ELF-1 (cell line): ENCODE measurements at regions not wholly inside any gene's neighbourhood (a gene's known extent, or its start where the extent isn't known, plus 50 kb on each side); places are given as distances from the start of the nearest gene placed in this dataset.
A peak's percentile ranks its signal among the peaks of the same experiment; 100 is the strongest.

Experiments
- DNase-seq: peaks from one replicate; pipeline ENCODE4 v3.0.0-alpha.2; 2016; ENCODE audit warnings: low read depth, low spot score

DNA sequence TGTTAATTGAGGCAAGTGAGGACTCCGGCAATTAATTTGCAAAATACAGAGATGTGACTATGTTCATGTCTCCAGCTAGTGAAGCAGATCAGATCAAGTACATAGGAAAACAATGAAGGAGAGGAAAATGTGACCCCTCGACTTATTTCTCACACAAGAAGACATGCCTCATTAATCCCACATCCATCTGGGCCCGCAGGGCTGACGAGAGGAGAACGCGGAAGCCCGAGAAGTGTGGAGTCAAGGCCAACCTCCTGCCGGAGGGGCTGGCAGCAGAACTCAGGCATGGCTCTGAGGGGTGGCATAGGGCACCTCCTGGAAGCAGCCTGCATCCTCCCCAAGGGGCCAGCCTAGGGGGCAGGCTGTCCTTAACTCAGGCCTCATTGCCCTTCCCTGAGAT, 54.4 kb downstream of the ZNF503 start:
- DNase-seq: no peak

DNA sequence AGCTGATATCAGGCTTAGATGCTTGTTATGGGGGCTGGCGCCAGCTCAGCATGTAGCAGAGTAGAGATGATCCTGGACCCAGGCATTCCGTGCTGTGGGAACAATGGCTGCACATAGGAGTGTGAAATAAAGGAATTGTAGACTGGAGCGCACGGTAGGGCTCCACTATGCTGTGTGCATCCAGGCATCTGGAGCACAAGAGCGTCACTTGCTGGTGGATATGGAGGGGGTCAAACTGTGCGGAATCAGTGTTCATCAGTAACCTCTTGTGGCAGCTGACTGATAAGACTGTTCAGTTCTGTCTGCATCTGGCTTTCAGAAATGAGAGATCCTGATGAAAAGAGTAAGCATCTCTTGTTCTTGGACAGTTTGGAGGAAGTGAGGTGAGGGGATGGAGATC, 55.8 kb downstream of the ZNF503 start:
- no peak for DNase-seq

DNA sequence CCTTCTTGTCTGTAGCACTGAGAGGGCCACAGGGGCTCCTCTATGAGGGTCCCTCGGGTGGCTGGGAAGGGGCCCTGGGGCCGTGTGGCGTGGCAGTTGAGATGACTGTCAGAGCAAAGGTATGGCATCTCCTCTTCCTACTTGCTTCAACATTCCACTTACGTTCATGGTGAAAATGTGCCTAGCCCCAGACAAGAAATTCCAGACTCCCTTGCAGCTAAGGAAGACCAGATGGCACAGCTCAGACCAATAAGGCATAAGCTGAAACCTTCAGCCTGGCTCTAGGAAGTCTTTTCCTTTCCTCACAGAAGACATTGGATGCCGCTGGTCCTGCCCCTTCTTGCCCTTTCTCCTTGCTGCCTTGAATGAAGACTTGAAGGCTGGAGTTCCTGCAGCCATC, 57.4 kb downstream of the ZNF503 start:
- DNase-seq: no peak

DNA sequence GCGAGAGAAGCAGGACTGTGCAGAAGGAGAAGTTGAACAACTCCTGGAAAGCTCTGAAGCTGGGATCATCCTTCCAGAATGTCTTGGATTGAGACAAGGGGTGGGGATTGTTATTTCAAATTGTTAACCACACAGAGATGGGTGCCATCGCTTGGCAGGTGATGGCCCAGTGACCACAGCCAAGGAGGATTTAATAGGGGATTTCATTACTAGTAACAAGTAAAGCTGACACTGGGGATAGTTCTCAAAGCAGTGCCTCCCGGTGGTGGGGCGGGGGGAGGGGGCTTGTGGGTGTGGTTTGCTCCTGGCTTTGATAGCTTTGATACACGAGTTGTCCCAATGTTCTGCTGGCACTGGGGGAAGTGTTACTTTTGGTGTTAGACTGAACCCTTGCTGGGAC, 59.2 kb downstream of the ZNF503 start:
- DNase-seq: peak; percentile 13

DNA sequence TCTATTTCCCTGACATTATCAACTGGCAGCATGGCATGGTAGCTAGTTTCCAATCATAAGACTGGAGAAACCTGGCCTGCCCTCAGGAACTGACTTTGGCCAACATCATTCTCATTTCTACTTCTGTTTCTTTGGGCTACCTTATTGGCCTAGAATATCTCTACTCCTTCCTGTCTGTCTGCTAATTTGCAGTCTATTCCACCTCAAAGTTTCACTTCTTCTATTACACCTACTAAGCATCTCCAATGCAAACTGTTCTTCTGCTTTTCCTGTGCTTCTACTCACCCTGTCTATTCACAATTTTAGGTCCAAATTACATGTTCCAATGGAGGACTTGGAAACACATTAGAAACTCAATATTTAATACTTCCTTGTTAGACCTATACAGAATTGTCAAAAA, 65.6 kb downstream of the ZNF503 start:
- DNase-seq: no peak

DNA sequence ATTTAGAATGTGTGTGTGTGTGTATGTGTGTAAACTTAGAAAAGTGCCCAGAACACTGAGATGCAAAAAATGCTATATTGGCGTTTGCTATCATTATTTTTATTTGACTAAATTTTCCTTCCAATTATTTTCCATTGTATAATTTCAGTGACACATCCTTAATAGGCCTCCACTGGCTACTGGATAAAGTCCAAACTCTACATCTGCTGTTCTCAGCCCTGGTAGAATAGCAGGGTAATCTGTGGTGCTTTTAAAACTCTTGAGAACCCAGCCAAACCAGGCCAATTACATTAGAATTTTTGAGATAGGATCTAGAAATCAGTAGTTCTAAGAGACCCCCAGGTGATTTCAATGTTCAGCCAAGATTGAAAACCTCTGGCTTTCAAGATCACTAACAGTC, 66.4 kb downstream of the ZNF503 start:
- DNase-seq: no peak

DNA sequence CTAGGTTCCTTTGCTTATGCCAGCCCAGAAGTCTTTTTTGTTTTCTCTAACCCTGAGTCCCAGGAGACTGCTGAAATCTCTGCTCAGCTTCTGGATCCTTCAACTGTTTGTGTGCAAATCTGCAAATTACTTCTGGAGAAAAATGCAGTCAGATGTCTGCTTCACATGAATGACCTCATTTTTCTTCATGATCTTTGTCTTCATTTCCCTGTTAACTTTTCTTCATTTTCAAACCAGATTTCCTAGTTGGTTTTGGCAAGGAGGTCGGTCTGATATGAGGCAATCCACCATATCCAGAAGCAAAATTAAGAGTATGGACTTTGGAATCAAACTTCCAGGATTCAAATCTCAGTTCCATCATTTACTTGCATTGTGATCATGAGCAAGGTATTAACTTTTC, 66.8 kb downstream of the ZNF503 start:
- DNase-seq: no peak

DNA sequence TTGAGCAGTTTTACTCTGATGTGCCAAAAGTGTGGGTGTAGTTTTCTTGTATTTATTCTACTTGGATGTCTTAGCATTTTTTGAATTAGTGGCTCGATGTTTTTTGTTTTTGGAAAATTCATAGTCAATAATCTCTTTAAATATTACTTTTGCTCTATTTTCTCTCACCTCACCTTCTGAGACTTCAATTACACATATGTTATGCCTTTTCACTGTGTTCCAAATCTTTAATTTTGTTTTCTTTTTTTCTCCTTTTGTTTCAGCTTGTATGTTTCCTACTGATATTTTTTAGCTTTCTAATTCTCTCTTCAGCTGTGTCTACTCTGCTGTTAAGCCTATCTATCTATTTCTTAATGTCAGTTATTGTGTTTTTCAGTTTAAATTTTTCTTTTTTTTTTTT, 69.5 kb downstream of the ZNF503 start:
- no peak for DNase-seq

DNA sequence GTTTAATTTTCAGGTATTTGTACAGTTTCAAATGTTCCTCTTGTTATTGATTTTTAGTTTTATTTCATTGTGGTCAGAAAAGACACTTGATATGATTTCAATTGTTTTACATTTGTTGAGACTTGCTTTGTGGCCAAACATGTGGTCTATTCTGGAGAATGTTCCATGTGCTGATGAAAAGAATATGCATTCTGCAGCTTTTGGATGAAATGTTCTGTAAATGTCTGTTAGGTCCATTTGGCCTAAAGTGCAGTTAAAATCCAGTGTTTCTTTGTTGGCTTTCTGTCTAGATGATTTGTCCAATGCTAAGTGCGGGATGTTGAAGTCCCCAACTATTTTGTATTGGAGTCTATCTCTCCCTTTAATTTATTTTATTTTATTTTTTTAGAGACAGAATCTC, 70.5 kb downstream of the ZNF503 start:
- no peak for DNase-seq

DNA sequence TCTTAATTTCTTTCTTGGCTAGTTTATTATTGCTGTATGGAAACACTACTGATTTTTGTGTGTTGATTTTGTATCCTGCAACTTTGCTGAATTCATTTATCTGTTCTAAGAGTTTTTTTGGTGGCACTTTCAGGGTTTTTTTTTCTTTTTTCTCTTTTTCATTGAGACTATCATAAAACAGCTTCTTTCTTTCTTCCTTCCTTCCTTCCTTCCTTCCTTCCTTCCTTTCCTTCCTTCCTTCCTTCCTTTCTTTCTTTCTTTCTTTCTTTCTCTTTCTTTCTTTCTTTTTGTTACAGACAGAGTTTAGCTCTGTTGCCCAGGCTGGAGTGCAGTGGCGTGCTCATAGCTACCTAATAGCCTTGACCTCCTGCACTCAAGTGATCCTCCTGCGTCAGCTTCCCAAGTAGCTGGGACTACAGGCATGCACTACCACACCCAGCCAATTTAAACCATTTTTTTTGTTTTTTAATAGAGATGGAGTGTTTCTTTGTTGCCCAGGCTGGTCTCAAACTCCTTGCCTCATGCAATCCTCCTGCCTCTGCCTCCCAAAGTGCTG, 72.3 kb downstream of the ZNF503 start:
- no peak for DNase-seq

DNA sequence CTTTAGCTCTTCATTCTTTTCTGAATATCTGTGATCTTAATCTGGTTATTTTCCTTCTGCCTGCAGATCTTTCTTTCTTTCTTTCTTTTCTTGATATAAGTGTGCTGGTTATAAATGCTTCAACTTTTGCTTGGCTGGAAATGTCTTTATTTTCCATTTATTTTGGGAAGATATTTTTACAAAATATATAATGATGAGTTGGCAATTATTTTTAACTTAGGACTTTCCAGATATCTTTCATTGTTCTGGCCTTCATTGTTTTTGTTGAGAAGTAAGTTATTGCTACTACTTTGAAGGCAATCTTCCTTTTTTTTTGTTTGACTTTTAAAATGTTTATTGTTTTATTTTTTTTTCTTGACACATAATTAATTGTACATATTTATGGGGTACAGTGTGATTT, 75.3 kb downstream of the ZNF503 start:
- no peak for DNase-seq

DNA sequence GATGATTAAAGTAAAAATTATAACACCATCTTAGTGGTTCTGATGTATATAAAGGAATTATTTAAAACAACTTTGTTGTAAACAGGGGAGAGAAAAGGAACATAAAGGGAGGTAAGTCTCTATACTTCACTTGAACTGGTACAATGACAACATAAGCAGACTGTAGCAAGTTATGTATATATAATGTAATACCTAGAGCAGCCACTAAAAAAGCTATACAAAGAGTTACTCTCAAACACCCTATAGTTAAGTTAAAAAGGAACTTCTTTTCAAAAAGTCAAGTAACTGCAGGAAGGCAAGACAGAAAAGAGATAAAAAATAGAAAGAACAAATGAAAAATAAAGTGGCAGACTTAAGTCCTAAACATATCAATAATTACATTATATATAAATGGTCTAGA, 82.3 kb downstream of the ZNF503 start:
- DNase-seq: no peak

DNA sequence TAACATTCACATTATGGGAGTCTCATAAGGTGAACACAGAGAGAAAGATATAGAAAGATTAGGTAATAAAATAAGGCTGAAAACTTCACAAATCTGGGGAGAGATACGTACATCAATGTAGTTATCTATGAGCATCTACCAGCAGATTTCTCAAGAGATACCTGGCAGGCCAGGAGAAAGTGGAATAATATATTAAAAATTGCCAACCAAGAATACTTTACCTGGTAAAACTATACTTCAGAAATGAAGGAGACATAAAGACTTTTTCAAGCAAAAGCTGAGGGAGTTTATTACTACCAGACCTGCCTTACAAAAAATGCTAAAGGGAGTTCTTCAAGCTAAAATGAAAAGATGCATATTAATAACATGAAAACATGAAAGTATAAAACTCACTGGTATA, 78.8 kb upstream of the COMTD1 start:
- DNase-seq: no peak

DNA sequence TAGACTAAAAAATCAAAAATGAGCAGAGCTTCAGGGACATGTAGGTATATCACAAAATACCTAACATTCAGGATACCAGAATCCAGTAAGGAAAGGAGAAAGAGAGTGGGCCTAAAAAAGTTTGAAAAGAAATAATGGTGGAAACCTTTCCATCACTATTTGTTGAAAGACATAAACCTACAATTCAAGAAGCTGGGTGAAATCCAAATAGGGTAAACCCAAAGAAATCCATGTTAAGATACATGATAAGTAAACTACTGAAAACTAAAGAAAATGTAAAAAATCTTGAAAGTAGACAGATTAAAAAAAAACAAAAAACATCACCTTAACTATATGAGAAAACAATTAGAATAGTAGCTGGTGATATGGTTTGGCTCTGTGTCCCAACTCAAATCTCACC, 76.7 kb upstream of the COMTD1 start:
- DNase-seq: no peak

DNA sequence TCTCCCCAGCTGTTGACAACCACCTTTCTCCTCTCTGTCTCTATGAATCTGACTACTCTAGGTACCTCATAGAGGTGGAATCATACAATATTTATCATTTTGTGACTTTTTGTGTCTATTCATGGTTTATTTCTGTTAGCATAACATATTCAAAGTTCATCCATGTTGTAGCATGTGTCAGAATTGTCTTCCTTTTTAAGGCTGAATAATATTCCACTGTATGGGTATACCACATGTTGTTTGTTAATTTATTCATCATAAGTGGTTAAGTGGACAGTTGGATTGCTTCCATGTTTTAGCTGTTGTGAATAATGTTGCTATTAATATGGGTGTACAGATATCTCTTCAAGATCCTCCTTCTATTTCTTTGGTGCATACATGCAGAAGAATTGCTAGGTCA, 69.9 kb upstream of the COMTD1 start:
- no peak for DNase-seq

DNA sequence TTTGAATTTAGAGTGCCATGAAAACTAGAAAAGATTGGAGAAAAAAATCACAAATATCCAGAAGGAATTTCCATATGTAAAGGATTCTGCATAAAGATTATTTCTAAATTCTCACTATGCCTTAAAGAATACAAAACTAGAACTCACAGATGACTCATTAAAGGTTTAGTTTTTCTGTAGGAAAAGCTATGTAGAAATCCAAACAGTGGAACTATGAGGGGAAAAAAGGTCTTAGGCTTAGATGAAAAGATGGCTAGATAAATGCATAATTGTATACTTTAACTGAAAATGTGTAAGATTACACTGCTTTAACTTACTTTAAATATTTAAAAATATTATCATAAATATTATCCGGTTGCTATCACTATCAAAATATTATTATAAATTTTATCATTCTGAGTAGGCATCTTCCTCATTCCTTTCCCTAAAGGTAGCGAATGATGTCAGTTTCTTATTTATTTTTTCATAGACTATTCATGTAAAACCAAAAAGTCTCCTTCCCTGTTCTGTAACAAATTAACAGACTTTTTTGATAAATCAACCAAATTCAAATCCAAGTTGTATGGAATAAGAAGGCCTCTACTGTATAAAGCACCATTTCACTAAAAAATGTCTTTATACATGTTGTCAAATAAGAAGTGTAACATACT, 69.1 kb upstream of the COMTD1 start:
- DNase-seq: no peak

DNA sequence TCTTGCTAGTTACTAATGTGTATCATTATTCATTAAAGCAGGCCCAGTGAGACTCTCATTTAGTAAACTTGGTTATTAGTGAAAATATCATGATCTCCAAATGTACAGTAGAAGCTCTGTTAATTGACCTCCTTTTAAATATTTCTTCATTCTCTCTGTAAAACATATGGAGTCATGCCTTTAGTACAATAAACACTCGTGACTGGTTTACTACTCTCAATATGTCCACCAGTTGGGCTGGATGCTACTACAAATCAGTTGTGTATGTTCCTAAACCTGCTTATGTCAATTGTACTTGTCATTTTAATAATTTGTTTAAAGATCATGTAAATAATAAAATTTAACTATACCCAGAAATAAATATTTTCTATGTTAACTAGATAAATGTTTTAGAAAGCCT, 68.6 kb upstream of the COMTD1 start:
- no peak for DNase-seq

DNA sequence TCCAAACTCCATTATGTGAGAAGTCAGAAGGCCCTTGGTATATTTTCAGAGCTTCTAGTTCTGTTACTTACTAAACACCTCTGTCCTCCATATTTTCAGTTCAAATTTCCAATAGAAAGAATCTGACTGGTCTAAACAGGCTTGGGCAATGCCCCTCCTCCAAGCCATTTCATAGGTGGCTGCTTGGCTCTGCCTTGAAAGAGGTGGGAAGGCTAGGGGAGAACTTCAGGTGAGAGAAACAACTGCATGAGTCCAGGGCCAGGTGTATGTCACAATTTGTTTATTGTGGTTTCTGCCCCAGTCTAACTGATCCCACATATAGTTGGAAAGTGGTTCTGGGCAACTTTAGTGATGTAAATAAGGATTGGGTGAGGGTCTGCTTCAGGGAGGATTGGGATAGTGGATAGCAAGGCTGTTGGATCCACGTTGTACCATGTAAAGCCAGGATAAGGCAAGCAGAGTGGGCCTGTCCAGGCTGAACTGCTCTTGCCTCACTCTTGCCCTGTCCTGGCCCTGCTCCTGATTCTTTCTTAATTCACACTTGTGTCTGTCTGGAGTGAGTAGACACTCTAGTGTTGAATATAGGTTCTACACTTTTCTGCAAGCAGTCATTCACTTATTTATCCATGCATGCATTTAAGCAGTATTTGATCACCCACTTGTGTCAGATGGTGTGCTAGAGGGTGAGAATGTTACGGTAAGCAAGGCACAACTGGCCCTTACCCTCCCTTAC, 67.5 kb upstream of the COMTD1 start:
- DNase-seq: no peak

DNA sequence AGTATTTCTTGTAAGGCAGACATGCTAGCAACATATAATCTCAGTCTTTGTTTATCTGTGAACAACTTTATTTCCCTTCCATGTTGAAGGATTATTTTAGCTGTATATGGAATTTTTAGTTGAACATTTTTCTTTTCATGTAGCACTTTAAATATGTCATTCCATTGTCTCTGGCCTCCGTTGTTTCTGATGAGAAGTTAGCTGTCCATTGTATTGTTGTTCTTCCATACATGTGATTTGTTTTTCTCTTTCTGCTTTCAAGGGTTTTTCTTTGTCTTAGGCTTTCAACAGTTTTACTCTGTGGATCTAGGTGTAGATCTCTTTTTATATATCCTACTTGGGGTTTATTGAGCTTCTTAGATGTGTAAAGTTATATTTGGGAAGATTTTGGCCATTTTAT, 66.3 kb upstream of the COMTD1 start:
- DNase-seq: no peak

DNA sequence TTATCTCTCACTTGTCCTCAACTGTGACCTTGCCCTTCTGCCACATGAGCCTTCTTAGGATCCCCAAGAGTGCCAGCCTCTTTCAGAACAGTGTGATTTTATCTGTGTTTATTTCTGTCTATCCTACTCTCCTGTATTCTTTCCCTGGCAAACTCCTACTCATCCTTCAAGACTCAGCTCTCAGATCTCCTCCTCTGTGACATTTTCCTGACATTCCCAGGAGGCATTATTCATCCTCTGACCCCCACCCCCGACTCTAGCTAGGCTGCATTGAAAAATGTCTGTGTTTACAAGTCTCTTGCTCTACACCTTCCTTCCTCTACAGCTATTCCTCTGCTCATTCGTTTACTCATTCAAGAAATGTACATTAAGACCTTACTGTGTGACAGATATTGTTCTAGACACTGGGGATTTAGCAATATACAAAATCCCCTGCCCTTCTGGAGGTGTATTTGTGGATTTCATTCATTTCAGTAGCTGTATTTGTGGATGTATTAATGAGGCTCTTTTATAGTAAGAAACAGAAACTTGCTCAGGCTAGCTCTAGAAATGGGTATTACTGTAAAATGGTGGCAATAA, 61.4 kb upstream of the COMTD1 start:
- no peak for DNase-seq

DNA sequence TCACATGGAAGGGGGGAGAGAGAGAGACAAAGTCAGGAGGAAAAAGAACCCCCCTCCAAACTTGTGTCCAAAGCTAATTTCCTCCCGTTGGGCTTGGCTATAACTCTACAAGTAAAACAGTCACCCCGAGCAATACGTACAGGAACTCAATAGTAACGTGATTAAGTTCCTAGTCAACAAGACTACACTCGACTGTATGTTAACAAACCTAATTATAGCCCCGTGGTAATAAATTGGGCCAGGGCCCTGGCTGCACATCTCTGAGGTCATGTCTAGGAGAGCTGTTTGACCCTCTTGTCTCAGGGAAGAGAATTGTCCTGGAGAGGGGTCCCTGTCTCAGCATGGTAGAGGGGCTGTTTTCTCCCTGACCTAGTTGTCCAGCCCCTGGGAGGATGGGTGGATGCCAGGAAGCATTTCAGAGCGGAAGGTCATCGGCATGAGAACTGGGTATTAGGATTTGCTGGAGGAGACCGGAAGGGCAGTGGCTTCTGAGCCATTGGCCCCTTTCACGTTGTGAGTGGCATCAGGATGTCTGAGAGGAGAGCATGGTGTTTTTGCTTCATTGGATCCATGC, 60.2 kb upstream of the COMTD1 start:
- DNase-seq: no peak

DNA sequence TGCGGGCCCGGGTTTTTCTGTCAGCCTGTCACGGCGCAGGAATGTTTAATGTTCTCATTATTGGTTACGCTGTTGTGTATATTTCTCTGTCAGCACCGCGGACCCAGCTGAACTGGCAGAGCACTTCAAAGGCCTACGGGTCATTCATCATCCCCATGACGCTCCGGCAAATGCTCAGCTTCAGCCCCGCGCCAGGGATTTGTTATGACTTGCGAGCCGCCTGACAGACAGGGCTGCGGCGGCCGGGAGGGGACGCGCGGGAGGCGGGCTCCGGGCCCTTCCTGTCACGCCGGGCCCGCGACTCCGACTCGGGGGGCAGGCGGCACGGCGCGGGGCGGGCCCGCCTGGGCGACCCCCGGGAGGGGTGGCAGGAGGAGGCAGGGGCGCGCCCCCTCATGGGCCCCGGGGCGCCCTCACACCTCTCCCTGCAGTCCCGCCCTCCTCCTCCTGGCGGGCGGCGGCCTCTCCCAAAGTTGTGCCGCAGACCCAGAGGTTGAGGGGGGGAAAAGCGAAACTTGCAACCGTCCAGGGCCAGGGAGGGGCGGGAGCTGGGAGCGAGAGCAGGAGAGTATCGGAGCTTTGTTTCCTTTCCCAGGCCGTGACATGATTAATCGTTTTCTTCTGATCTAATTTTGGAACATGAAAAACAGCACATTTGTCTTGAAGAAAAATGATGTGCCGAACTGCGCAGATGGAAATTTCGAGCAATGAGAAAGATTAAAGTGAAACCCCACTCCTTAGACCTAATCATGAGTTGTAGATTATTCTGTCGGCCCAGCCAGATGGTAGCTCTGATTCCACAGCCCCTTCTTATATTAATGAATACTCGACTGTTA, 59.3 kb upstream of the COMTD1 start:
- peak; percentile 85 for DNase-seq
